GM18873 (cell line): ENCODE measurements at regions not wholly inside any gene's neighbourhood (a gene's known extent, or its start where the extent isn't known, plus 50 kb on each side); places are given as distances from the start of the nearest gene placed in this dataset.

Source experiments
- ATAC-seq: cut with Tn5 transposase; IDR thresholded peaks from one replicate; pipeline ENCODE4 v1.9.1; 2021; ENCODE audit warnings: mild to moderate bottlenecking, moderate library complexity, moderate number of reproducible peaks; ENCODE audit not compliant: unreplicated experiment, low FRiP score

- no peak for ATAC-seq
Observed at GRCh38 chr7:68311958-68312357, 1286.3 kb upstream of the AUTS2 start.

GRCh38 chr7:68313806-68314205, 1284.5 kb upstream of the AUTS2 start:
- no peak for ATAC-seq

GRCh38 chr7:68314208-68314607, 1284.1 kb upstream of the AUTS2 start:
- ATAC-seq: no peak

GRCh38 chr7:68317476-68317875, 1280.8 kb upstream of the AUTS2 start:
- no peak for ATAC-seq

- ATAC-seq: no peak
Observed at GRCh38 chr7:68319061-68319460, 1279.2 kb upstream of the AUTS2 start.

- no peak for ATAC-seq
Observed at GRCh38 chr7:68321076-68321639, 1277.1 kb upstream of the AUTS2 start.

GRCh38 chr7:68321776-68322496, 1276.3 kb upstream of the AUTS2 start:
- ATAC-seq: no peak

GRCh38 chr7:68324621-68325020, 1273.7 kb upstream of the AUTS2 start:
- ATAC-seq: no peak

- ATAC-seq: no peak
Observed at GRCh38 chr7:68334216-68334615, 1264.1 kb upstream of the AUTS2 start.

- ATAC-seq: no peak
Observed at GRCh38 chr7:68334636-68335272, 1263.5 kb upstream of the AUTS2 start.

GRCh38 chr7:68336594-68336993, 1261.7 kb upstream of the AUTS2 start:
- no peak for ATAC-seq

- ATAC-seq: no peak
Observed at GRCh38 chr7:68348401-68348800, 1249.9 kb upstream of the AUTS2 start.

- ATAC-seq: no peak
Observed at GRCh38 chr7:68362745-68363518, 1235.3 kb upstream of the AUTS2 start.

- ATAC-seq: no peak
Observed at GRCh38 chr7:68364886-68365625, 1233.2 kb upstream of the AUTS2 start.

GRCh38 chr7:68371985-68372384, 1226.3 kb upstream of the AUTS2 start:
- ATAC-seq: no peak

- ATAC-seq: no peak
Observed at GRCh38 chr7:68376131-68376661, 1222.1 kb upstream of the AUTS2 start.

- no peak for ATAC-seq
Observed at GRCh38 chr7:68381731-68382130, 1216.5 kb upstream of the AUTS2 start.

- no peak for ATAC-seq
Observed at GRCh38 chr7:68384581-68384980, 1213.7 kb upstream of the AUTS2 start.

GRCh38 chr7:68393051-68393450, 1205.2 kb upstream of the AUTS2 start:
- ATAC-seq: no peak

GRCh38 chr7:68394131-68394530, 1204.1 kb upstream of the AUTS2 start:
- no peak for ATAC-seq
